Panc1 (cell line): ENCODE measurements at regions not wholly inside any gene's neighbourhood (a gene's known extent, or its start where the extent isn't known, plus 50 kb on each side); places are given as distances from the start of the nearest gene placed in this dataset.

Experiments used
- ATAC-seq: fragments of 200-7000 bp; cut with Tn5 transposase; 2 replicates; pipeline ENCODE4 v1.9.1; 2020; ENCODE audit warnings: mild to moderate bottlenecking, moderate library complexity
- BruUV-seq: library from RNA; stranded (reverse); fragments of 400-500 nt; replicated peaks from 2 replicates; lab custom pipeline; 2021; lab: Mats Ljungman, UMichigan
- CTCF ChIA-PET: fragments of 300-600 bp; sonication (Branson Sonifier 250); formaldehyde crosslinking; loops from one replicate; lab custom pipeline; 2022; ENCODE audit warnings: antibody characterized with exemption; lab: Charles Lee
- POLR2A ChIA-PET: fragments of 300-600 bp; sonication (Branson Sonifier 250); formaldehyde crosslinking; loops from one replicate; lab custom pipeline; 2022; ENCODE audit warnings: antibody characterized with exemption; lab: Charles Lee
- DNase-seq: peaks from one replicate; pipeline ENCODE4 v3.0.0-alpha.2; 2010; ENCODE audit warnings: low read depth, low spot score
- H3K27ac ChIP-seq: 2 replicates; pipeline ENCODE4 v1.5.1; 2011; ENCODE audit warnings: mild to moderate bottlenecking, low read length, inconsistent platforms
- H3K27me3 ChIP-seq: fragments of 200-500 bp; sonication (Bioruptor generic); 2 replicates; pipeline ENCODE4 v1.6.0; 2014; ENCODE audit warnings: low read length, inconsistent platforms; ENCODE audit not compliant: control insufficient read depth, insufficient read depth
- H3K36me3 ChIP-seq: fragments of 200-500 bp; sonication (Bioruptor generic); 2 replicates; pipeline ENCODE4 v1.5.1; 2014; ENCODE audit warnings: inconsistent platforms, mild to moderate bottlenecking, low read length, moderate library complexity; ENCODE audit not compliant: control insufficient read depth, insufficient read depth
- H3K4me1 ChIP-seq: 2 replicates; pipeline ENCODE4 v1.5.1; 2011; ENCODE audit warnings: inconsistent platforms, mild to moderate bottlenecking, low read length, moderate library complexity; ENCODE audit not compliant: control insufficient read depth, insufficient read depth
- H3K4me3 ChIP-seq, 2 experiments: 2 replicates each; pipeline ENCODE4 v1.5.1; 2011 to 2012; ENCODE audit warnings: low read depth in 2 of 2, low read length in 2 of 2, mild to moderate bottlenecking in 2 of 2, inconsistent platforms in 1 of 2, moderate library complexity in 1 of 2
- H3K9me3 ChIP-seq: fragments of 200-500 bp; sonication (Bioruptor generic); 2 replicates; pipeline ENCODE4 v1.5.1; 2014; ENCODE audit warnings: low read depth, mild to moderate bottlenecking, inconsistent platforms, low read length, moderate library complexity; ENCODE audit not compliant: control insufficient read depth, insufficient read depth
- CTCF ChIP-seq: fragments of 450-650 bp; IDR thresholded peaks from 2 replicates; pipeline ENCODE4 v1.5.1; 2017; ENCODE audit warnings: mild to moderate bottlenecking
- POLR2AphosphoS5 ChIP-seq: IDR thresholded peaks from 2 replicates; pipeline ENCODE4 v1.6.1; 2012; ENCODE audit warnings: mild to moderate bottlenecking, low read depth, low read length, moderate library complexity
- REST ChIP-seq, 2 experiments: IDR thresholded peaks; 2 replicates each; pipeline ENCODE4 v1.6.1; 2011 to 2012; ENCODE audit warnings: low read depth in 2 of 2, control low read depth in 1 of 2, low read length in 1 of 2, mild to moderate bottlenecking in 1 of 2, moderate library complexity in 1 of 2; ENCODE audit not compliant: insufficient read depth in 1 of 2
- SIN3A ChIP-seq: IDR thresholded peaks from 2 replicates; pipeline ENCODE4 v1.6.1; 2012; ENCODE audit warnings: low read depth, mild to moderate bottlenecking, low read length, moderate library complexity, borderline replicate concordance; ENCODE audit not compliant: insufficient read depth
- TCF7L2 ChIP-seq: IDR thresholded peaks from 2 replicates; pipeline ENCODE4 v1.6.1; 2011; ENCODE audit warnings: mild to moderate bottlenecking, low read depth, low read length, inconsistent platforms
- in situ Hi-C: cut with HindIII; loops from 2 replicates; pipeline ENCODE4 v1.10.0; 2016; ENCODE audit warnings: low sequenced_read_pairs, low pct_unique_long_range_greater_than_20kb
- intact Hi-C: fragments of 100-400 bp; cut with micrococcal nuclease; formaldehyde crosslinking; loops from one replicate; pipeline ENCODE4 v1.10.0; 2022; ENCODE audit not compliant: unreplicated experiment

- POLR2A ChIA-PET = no interaction called here
- in situ Hi-C loops = no loop called here
Measured at GRCh38 chr5:104172976-104173375, 610.4 kb upstream of the NUDT12 start.

GRCh38 chr5:104171958-104172690, 609.5 kb upstream of the NUDT12 start:
- ATAC-seq = no peak
- TF ChIP-seq POLR2AphosphoS5 = no peak
- Histone ChIP-seq H3K4me3 (no peak overlapping the region), H3K36me3 (no peaks in the 10 kb centered on the region), H3K9me3 (no peaks in the 10 kb centered on the region), H3K27me3 (no peaks in the 10 kb centered on the region), H3K27ac (no peak overlapping the region), H3K4me1 (no peaks in the 10 kb centered on the region)
- intact Hi-C loops (loop anchor here (10.0 kb wide), 1 partner anchor 227 kb away; no protein-coding TSS in a partner anchor), in situ Hi-C loops (no loop called here)
- BruUV-seq = no TSS peak
- POLR2A ChIA-PET = no interaction called here
- DNase-seq = no peak
- CTCF ChIA-PET = no interaction called here

More at GRCh38 chr5:104172976-104173375, 610.4 kb upstream of the NUDT12 start:
- no peak overlapping the region for H3K27ac ChIP-seq
- intact Hi-C loops = loop anchor here (10.0 kb wide), 1 partner anchor 228 kb away; no protein-coding TSS in a partner anchor
- H3K27me3 ChIP-seq = no peaks in the 10 kb centered on the region
- no peak for ATAC-seq
- BruUV-seq = no TSS peak
- no peak for TF ChIP-seq TCF7L2
- TF ChIP-seq SIN3A = no peak
- TF ChIP-seq POLR2AphosphoS5 = no peak
- TF ChIP-seq CTCF = no peak
- TF ChIP-seq REST (IDR thresholded peaks at IDR 0.05; ENCODE audit: insufficient read depth in 1 of 2, low read depth in 2 of 2, low read length in 1 of 2) = no peak
- no peaks in the 10 kb centered on the region for H3K9me3 ChIP-seq
- CTCF ChIA-PET = no interaction called here
- no peak overlapping the region for H3K4me3 ChIP-seq
- no peaks in the 10 kb centered on the region for H3K36me3 ChIP-seq
- no peaks in the 10 kb centered on the region for H3K4me1 ChIP-seq
- DNase-seq = no peak

- H3K4me1 ChIP-seq = no peaks in the 10 kb centered on the region
- DNase-seq (no peak), ATAC-seq (no peak)
- no TSS peak for BruUV-seq
- TF ChIP-seq CTCF (no peak), POLR2AphosphoS5 (no peak), SIN3A (no peak), REST (IDR thresholded peaks at IDR 0.05; ENCODE audit: insufficient read depth in 1 of 2, low read depth in 2 of 2, low read length in 1 of 2) (no peak), TCF7L2 (no peak)
- H3K4me3 ChIP-seq = no peak overlapping the region
- no peaks in the 10 kb centered on the region for H3K9me3 ChIP-seq
- in situ Hi-C loops (no loop called here), intact Hi-C loops (loop anchor here (10.0 kb wide), 1 partner anchor 226 kb away; no protein-coding TSS in a partner anchor)
- CTCF ChIA-PET = no interaction called here
- H3K27me3 ChIP-seq = no peaks in the 10 kb centered on the region
- POLR2A ChIA-PET = no interaction called here
- H3K36me3 ChIP-seq = no peaks in the 10 kb centered on the region
- no peak overlapping the region for H3K27ac ChIP-seq
Measured at GRCh38 chr5:104170926-104171325, 608.3 kb upstream of the NUDT12 start.
